Fibroblast of lung (primary cell): ENCODE measurements at regions not wholly inside any gene's neighbourhood (a gene's known extent, or its start where the extent isn't known, plus 50 kb on each side); places are given as distances from the start of the nearest gene placed in this dataset.

Source experiments
- DNase-seq, 2 donors: peaks; one replicate each; pipeline versions ENCODE4 v3.0.0 to v3.0.0-alpha.2; 2010; ENCODE audit warnings: low read depth in 2 of 2
- H2AFZ ChIP-seq: 2 replicates; pipeline ENCODE4 v1.5.1; 2012; ENCODE audit warnings: low read length, control low read depth, inconsistent platforms
- H3K27ac ChIP-seq: 2 replicates; pipeline ENCODE4 v1.5.1; 2011; ENCODE audit warnings: low read length, control low read depth; ENCODE audit not compliant: insufficient read depth
- H3K27me3 ChIP-seq: 2 replicates; pipeline ENCODE4 v1.5.1; 2011; ENCODE audit warnings: mild to moderate bottlenecking, low read length; ENCODE audit not compliant: control insufficient read depth, insufficient read depth
- H3K36me3 ChIP-seq: 2 replicates; pipeline ENCODE4 v1.5.1; 2011; ENCODE audit warnings: low read length; ENCODE audit not compliant: control insufficient read depth, insufficient read depth
- H3K4me1 ChIP-seq: 2 replicates; pipeline ENCODE4 v1.5.1; 2011; ENCODE audit warnings: low read length; ENCODE audit not compliant: control insufficient read depth, insufficient read depth; ENCODE audit errors: extremely low read depth
- H3K4me2 ChIP-seq: 2 replicates; pipeline ENCODE4 v1.5.1; 2011; ENCODE audit warnings: low read length, control low read depth; ENCODE audit not compliant: insufficient read depth; ENCODE audit errors: extremely low read depth
- H3K4me3 ChIP-seq, 4 experiments: fragments of 200-600 bp in 1 of 4; sonication (generic) in 1 of 4; replicated peaks in 1 of 4; 2 replicates each; pipeline ENCODE4 v1.5.1; 2011 to 2016; ENCODE audit warnings: low read length in 4 of 4, low read depth in 3 of 4, mild to moderate bottlenecking in 3 of 4, control low read depth in 2 of 4, inconsistent platforms in 1 of 4, mixed read lengths in 1 of 4; ENCODE audit not compliant: insufficient read depth in 1 of 4; ENCODE audit errors: control extremely low read depth in 1 of 4
- H3K79me2 ChIP-seq: 2 replicates; pipeline ENCODE4 v1.5.1; 2012; ENCODE audit warnings: mild to moderate bottlenecking, low read length, inconsistent platforms; ENCODE audit not compliant: control insufficient read depth, insufficient read depth
- H3K9ac ChIP-seq: 2 replicates; pipeline ENCODE4 v1.5.1; 2011; ENCODE audit warnings: mild to moderate bottlenecking, low read length, control low read depth; ENCODE audit not compliant: insufficient read depth
- H3K9me3 ChIP-seq: 2 replicates; pipeline ENCODE4 v1.5.1; 2012; ENCODE audit warnings: low read depth, low read length; ENCODE audit not compliant: control insufficient read depth, insufficient read depth
- H4K20me1 ChIP-seq: 2 replicates; pipeline ENCODE4 v1.5.1; 2011; ENCODE audit warnings: low read length; ENCODE audit not compliant: control insufficient read depth, insufficient read depth; ENCODE audit errors: extremely low read depth
- EZH2 ChIP-seq: IDR thresholded peaks from 2 replicates; pipeline ENCODE4 v1.5.1; 2012; ENCODE audit warnings: low read length, control low read depth, mild to moderate bottlenecking; ENCODE audit errors: missing control alignments
- TF ChIP-seq, protein P1 (sequence below), 2 donors: IDR thresholded peaks in 1 of 2; conservative IDR thresholded peaks in 1 of 2; 1 replicate in 1 of 2; 2 replicates in 1 of 2; pipeline ENCODE4 v1.5.1; 2011 to 2012; ENCODE audit warnings: low read length in 2 of 2, control low read depth in 1 of 2, inconsistent platforms in 1 of 2, low read depth in 1 of 2, mild to moderate bottlenecking in 1 of 2

DNA sequence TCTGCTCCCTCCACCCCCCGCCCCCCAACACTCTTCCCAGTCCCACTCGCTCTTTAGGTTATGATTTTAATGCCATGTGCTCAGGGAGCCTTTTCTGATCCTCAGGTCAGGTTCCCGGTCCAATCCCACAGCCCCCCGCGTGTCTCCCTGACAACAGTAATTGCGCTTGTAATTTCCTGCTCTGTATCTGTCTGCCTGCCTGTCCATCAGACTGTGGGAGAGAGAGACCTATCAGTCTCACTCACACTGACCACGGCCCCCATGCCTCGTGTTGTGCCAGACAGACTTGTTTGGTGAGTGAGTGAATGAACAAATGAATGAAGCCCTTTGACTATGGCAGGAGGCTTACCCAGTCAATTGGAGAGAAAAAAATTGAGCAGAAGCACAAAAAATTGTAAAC lies 50.8 kb upstream of the ECE1 start:
- Histone ChIP-seq H3K4me2 (no peak overlapping the region), H4K20me1 (no peaks in the 10 kb centered on the region)

DNA sequence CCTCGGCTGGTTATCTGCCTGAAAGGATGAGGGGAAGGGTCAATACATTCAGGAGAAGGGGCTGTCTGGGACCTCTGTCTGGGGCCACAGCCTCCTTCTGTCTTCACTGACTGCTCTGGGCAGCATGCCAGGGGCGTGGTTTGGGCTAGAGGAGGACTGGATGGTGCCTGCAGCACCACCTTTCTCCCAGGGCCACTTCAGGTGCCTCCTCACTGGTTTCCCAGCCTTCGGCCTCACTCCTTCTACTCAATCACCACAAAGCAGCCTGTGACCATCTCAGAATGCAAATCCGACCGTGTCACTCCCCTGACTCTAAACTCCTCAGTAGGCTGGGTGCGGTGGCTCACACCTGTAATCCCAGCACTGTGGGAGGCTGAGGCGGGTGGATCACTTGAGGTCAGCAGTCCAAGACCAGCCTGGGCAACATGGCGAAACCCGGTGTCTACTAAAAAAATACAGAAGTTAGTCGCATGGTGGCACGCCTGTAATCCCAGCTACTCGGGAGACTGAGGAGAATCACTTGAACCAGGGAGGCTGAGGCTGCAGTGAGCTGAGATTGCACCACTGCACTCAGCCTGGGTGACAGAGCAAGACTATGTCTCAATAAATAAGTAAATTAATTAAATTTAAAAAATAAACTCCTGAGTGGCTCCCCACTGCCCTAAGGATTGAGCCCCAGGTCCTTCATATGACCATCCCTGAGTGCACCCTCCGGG lies 50.1 kb upstream of the ECE1 start:
- no peak overlapping the region for H3K4me2 ChIP-seq
- H3K79me2 ChIP-seq: peaks cover 81% of the 10 kb centered on the region

More for the DNA sequence above, 50.8 kb upstream of the ECE1 start:
- Histone ChIP-seq H3K4me1 (peaks cover 47% of the 10 kb centered on the region), H3K79me2 (peaks cover 75% of the 10 kb centered on the region), H3K27me3 (no peaks in the 10 kb centered on the region), H3K9me3 (no peaks in the 10 kb centered on the region), H3K4me3 (peak overlapping the region in 1 of 4 experiments; percentile 6), H2AFZ (no peak overlapping the region), H3K27ac (no peak overlapping the region), H3K9ac (no peak overlapping the region), H3K36me3 (no peaks in the 10 kb centered on the region)
- no peak for DNase-seq
- TF ChIP-seq EZH2: no peak
- TF ChIP-seq, protein P1, sequence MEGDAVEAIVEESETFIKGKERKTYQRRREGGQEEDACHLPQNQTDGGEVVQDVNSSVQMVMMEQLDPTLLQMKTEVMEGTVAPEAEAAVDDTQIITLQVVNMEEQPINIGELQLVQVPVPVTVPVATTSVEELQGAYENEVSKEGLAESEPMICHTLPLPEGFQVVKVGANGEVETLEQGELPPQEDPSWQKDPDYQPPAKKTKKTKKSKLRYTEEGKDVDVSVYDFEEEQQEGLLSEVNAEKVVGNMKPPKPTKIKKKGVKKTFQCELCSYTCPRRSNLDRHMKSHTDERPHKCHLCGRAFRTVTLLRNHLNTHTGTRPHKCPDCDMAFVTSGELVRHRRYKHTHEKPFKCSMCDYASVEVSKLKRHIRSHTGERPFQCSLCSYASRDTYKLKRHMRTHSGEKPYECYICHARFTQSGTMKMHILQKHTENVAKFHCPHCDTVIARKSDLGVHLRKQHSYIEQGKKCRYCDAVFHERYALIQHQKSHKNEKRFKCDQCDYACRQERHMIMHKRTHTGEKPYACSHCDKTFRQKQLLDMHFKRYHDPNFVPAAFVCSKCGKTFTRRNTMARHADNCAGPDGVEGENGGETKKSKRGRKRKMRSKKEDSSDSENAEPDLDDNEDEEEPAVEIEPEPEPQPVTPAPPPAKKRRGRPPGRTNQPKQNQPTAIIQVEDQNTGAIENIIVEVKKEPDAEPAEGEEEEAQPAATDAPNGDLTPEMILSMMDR (conservative IDR thresholded peaks at IDR 0.05 in 1 of 2, IDR thresholded peaks at IDR 0.05 in 1 of 2; ENCODE audit: low read depth in 1 of 2, low read length in 2 of 2): no peak

More for the DNA sequence above, 50.1 kb upstream of the ECE1 start:
- DNase-seq: no peak
- Histone ChIP-seq H3K9me3 (no peaks in the 10 kb centered on the region), H2AFZ (no peak overlapping the region), H3K4me1 (peaks cover 53% of the 10 kb centered on the region), H3K27me3 (no peaks in the 10 kb centered on the region), H3K4me3 (no peak overlapping the region), H3K36me3 (no peaks in the 10 kb centered on the region), H3K27ac (no peak overlapping the region), H4K20me1 (no peaks in the 10 kb centered on the region), H3K9ac (no peak overlapping the region)
- TF ChIP-seq EZH2: no peak
- TF ChIP-seq, protein P1 (conservative IDR thresholded peaks at IDR 0.05 in 1 of 2, IDR thresholded peaks at IDR 0.05 in 1 of 2; ENCODE audit: low read depth in 1 of 2, low read length in 2 of 2): no peak
